ENCODE measurements at regions not wholly inside any gene's neighbourhood (a gene's known extent, or its start where the extent isn't known, plus 50 kb on each side); places are given as distances from the start of the nearest gene placed in this dataset.

- DNase-seq: no peak
Observed at GRCh38 chr12:47303995-47304560, 224.3 kb upstream of the AMIGO2 start.

DNA sequence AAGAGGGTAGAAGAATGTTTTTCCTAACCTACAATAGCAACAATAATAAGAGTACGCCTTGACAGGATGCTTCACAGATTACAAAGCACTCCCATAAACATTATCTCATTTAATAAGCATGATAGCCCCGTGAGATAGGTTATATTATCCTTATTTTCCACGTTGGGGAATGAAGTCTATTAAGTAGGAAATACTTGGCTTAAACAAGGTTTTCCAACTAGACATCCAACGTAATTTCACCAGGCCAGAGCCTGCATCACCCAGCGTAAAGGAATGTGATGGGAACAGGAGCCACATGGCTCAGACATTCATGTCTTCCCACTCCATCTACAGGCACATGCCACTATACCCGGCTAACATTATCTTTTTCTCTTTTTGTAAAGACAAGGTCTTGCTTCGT, 223.4 kb upstream of the AMIGO2 start:
- DNase-seq: no peak

GRCh38 chr12:47302111-47302671, 222.4 kb upstream of the AMIGO2 start:
- DNase-seq: no peak

DNA sequence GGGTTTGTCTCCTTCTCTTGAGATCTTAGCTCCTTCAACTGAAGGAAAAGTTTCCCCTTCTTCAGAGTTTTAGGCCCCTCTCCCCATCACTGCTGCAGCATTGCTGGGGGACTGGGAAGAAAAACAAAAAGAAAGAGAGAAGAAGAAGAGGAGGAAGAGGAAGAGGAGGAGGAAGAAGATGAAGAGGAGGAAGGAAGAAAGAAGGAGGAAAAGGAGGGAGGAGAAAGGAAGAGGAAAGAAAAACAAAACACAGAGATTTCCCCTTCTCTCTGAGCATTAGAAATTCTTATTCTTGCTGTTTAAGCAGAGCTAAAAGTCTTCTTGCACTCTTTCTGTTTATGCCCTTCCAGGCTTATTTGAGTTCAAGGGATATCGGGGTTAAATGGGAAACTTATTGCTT, 219.8 kb upstream of the AMIGO2 start:
- no peak for DNase-seq

- no peak for DNase-seq
Observed at GRCh38 chr12:47297993-47298392, 218.2 kb upstream of the AMIGO2 start.

DNA sequence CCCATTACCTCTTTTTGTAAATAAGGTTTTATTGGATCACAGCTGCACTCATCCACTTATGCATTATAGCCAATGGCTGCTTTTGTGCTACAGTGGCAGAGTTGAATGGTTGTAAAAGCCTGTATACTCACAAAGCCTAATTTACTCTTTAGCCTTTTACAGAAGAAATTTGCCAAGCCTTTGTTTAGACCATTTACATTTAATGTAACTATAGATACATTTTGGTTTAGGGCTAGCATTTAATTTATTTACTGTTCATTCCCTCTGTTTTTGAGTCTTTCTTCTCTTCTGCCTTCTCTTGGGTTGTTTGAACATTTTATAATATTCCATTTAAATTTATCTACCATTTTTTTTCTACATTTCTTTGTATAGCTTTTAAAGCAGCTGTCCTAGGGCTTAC, 217.1 kb upstream of the AMIGO2 start:
- DNase-seq: peak in 1 of 3 experiments; percentile 20

- DNase-seq: no peak
Observed at GRCh38 chr12:47293406-47293805, 213.6 kb upstream of the AMIGO2 start.

DNA sequence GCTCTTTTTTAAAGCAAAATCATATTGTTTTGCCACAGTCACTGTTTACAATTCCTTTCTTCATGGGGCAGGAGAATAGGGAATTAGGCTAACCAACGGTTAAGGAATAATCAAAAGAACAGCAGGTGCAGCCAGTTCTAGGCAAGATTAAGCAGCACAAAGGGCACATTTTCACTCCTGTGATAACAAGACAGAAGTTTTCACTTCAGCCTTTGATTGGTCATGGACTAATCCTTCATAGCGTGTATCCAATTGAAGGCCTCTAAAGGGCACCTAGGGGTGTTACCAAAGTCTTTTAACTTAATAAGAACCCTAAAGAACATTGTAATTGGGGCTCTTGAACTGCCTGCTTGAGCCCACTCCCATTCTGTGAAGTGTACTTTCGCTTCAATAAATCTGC, 206.9 kb upstream of the AMIGO2 start:
- DNase-seq: peak in 2 of 3 experiments; percentile 6 to 60
